HG02678 (cell line): ENCODE measurements at regions not wholly inside any gene's neighbourhood (a gene's known extent, or its start where the extent isn't known, plus 50 kb on each side); places are given as distances from the start of the nearest gene placed in this dataset.
"Not testable (repeated sequence)": the region's sequence is repeated elsewhere in the genome, so short reads cannot be mapped to it uniquely, and the experiment has no call there.

Experiments
- ATAC-seq: cut with Tn5 transposase; IDR thresholded peaks from one replicate; pipeline ENCODE4 v1.9.1; 2021; ENCODE audit warnings: mild to moderate bottlenecking, moderate library complexity; ENCODE audit not compliant: unreplicated experiment

- no peak for ATAC-seq
Observed at GRCh38 chr1:82086739-82087138, 286.0 kb downstream of the ADGRL2 start.

- ATAC-seq = no peak
Observed at GRCh38 chr1:82079607-82080006, 278.9 kb downstream of the ADGRL2 start.

DNA sequence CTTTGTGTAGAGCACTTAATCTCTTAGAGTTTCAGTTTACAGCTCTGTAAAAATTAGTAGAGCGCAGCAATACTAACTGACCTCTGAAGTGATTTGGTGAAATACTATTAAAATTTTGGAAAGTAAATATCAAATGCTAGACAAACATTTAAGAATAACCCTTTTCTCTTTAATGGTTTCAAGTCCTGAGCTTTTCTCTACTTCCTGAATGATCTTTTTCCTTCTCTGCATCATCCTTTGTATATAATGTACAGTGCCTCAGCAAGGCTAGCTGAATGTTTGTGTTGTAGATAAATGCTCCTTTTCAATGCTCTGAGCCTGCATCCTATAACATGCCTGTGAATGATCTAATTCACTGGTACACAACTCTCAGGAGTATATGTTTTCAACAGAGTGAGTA is 272.9 kb downstream of the ADGRL2 start:
- no peak for ATAC-seq

DNA sequence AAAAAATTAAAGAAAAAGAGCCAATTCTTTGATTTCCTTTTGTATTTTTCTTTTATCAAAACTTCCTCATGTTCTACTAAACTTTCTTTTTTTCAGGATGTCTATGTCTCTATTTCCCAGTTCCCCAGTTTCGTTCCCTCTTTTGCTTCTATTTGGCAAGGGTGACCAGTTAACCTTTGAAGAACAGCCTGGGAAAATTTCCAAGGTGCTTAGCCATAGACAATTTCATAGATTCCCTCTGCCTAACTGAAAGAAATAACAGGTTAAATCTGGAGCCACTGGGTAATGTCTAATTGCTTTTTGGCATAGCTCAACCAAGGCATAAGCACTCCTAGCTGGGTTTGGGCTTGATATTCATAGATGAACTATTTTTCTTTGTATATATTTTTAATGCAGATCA is 272.3 kb downstream of the ADGRL2 start:
- ATAC-seq = no peak

DNA sequence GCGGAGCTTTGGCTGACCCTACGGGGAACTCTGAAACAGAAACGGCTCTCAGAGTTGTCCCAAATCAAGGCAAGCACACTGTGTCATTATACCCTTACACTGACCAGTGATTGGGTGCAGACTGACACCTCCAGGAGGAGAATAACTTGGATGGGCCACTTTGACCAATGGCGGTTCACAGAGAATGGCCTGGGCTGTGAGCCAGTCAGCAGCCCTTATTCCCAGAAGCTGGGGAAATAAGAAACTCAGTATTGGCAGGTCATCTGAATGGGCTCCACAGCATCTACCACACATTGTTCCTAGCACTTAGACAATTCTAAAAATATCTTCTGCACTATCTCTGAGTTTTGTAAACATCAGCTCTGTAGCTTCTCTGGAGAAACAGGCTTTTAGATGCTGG is 265.2 kb downstream of the ADGRL2 start:
- no peak for ATAC-seq

- ATAC-seq = no peak
Observed at GRCh38 chr1:82064691-82065090, 264.0 kb downstream of the ADGRL2 start.

DNA sequence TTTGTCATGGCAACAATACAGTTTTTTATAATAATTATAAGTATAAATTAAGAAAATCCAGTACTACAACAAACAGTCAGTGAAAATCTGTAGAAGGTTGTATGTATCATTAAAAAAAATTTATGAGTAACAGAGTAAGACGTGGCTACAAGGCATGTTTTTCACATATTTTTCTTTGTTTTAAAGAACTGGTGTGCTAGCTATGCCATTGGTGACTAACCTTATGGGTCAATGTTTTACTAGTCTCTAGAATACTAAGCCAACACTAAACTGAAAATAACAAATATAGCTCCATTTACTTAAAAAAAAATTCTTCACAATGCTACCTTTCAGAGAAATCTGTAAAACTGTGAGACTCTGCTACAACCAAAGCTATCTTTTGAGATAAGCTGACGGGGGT is 261.5 kb downstream of the ADGRL2 start:
- no peak for ATAC-seq

DNA sequence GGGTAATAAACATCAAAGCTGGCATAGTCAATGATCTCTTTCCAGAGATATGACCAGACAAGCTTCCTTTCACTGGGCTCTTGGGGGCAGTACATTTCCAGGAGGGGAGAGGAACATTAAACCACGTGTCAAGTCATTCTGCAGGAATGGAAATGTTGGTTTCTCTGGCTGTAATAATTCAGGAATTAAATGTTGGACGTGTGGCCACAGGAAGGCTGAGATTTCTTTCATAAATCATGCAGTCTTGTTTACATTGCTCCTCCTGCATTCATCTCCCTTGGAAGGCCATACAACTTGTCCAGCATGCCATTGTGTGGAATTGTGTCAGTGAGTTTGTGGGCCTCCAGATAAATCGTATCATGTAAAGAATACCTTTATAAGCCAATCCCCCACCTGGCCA is 259.2 kb downstream of the ADGRL2 start:
- no peak for ATAC-seq

DNA sequence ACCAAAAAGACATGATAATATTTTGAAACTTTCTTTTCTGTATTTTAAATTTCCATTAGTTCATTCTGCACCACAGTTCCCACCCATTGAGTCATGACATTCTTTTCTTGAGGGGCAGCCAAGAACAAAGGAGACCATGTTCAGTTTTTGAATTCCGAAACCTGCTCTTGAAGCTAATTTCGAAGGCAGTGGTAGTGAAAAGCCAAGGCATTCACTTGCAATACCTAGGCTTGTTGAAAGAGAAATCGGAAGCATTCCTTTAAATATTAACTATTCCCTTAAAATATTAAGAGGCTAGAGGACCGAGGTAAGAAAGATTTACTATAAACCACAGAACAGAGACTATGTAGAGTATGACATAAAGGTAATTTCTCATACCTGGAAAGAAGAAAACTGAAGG is 256.3 kb downstream of the ADGRL2 start:
- no peak for ATAC-seq

GRCh38 chr1:82055375-82055774 is 254.6 kb downstream of the ADGRL2 start:
- not testable (repeated sequence) for ATAC-seq

DNA sequence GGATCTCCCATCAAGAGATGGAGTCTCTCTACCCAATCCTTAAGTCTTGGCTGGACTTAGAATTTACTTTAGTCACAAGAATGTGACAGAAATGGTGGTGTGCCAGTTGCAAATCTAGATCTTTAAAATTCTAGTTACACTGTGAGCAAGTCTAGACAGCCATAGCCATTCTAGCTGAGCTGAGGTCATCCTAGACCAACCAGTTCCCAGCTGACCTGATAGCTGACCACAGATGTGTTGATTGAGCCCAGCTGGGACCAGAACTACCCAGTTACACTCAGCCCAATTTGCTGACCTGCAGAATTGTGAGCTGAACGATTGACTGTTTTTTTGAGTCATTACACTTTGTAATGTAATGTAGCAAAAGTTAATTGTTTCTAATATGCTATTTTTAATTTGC is 251.8 kb downstream of the ADGRL2 start:
- no peak for ATAC-seq

DNA sequence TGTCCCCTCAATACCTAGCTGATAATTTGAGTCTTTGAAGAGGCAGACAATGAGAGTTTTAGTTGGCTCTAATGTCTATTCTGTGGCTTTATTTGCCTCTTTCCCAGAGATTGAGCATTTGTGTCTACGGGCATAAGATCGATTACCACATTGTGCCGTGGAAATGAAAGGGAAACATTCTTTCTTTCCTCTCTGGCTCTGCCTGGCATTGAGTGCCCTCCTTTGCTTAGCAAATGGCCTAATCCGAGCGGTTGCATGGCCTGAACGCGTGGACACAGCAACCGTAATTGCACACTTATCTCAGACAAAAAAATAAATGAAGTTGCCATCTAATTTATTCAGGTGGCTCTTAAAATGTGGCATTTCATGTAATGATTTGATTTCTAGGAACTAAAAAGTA is 247.9 kb downstream of the ADGRL2 start:
- ATAC-seq = no peak

- no peak for ATAC-seq
Observed at GRCh38 chr1:82045221-82045620, 244.5 kb downstream of the ADGRL2 start.

- ATAC-seq = no peak
Observed at GRCh38 chr1:82044536-82044935, 243.8 kb downstream of the ADGRL2 start.

DNA sequence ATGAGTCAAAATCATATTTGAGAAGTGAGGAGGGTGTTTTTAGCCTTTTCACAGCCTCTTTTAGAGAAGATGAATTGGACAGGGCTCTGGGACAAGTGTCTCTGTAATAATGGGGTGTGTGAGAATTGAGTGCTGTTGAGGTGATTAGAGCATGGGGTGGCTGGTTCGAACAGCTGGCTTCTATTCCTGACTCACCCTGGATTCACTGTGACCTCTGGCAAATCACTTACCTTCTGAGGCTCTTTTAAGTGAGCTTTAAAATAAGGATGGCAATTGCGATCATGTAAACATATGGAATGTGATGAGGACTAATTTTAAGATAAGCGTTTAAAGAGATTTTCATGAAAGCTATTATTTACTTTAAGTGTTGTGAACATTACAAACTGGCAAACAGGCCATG is 243.4 kb downstream of the ADGRL2 start:
- no peak for ATAC-seq

DNA sequence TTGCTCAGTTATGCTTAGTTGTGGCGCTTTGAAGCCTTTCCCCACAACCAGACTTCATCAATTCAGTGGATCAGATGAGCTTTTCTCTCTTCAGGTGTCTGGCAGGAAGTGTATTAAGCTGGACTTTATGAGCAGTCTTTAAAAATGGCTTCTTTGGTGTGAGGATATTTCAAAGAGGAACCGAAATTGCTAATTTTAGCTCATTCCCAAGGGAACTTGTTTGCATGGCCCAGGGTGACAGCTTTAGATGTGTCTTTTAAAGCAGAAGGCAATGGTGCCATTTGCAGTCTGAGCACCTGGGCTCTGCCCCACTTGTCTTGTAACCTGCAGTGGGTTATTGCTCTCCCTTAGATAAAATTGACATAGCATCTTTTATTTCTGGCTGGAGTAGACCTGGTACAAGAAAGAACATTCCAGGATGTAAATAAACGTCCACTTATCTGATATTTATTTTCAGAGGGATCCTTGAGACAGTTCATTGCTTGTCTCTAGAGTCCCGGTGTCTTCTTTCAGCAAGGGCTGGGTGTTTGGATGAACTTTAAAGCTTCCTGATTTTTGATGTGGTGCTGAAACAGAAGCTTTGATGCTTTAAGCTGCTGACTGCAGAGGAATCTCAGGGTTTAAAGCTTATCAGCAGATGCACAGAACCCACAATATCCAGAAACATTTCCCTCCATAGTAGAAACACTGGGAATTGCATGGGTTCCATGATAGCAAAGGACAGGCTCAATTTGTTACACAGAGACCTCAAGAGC is 241.7 kb downstream of the ADGRL2 start:
- ATAC-seq = no peak
